Kidney epithelial cell (primary cell): ENCODE measurements at regions not wholly inside any gene's neighbourhood (a gene's known extent, or its start where the extent isn't known, plus 50 kb on each side); places are given as distances from the start of the nearest gene placed in this dataset.
"Not testable (repeated sequence)": the region's sequence is repeated elsewhere in the genome, so short reads cannot be mapped to it uniquely, and the experiment has no call there.

Experiments used
- DNase-seq: peaks from one replicate; pipeline ENCODE4 v3.0.0-alpha.2; 2010; ENCODE audit warnings: low read depth
- H3K27me3 ChIP-seq: 2 replicates; pipeline ENCODE4 v1.6.0; 2011; ENCODE audit warnings: low read length; ENCODE audit not compliant: control insufficient read depth, insufficient read depth
- H3K36me3 ChIP-seq: 2 replicates; pipeline ENCODE4 v1.5.1; 2011; ENCODE audit warnings: low read length; ENCODE audit not compliant: control insufficient read depth, insufficient read depth
- H3K4me3 ChIP-seq: 2 replicates; pipeline ENCODE4 v1.5.1; 2011; ENCODE audit warnings: low read depth, mild to moderate bottlenecking, control low read depth, low read length
- CTCF ChIP-seq: IDR thresholded peaks from 2 replicates; pipeline ENCODE4 v1.5.1; 2011; ENCODE audit warnings: mild to moderate bottlenecking, moderate library complexity, low read length, control low read depth, inconsistent platforms; ENCODE audit not compliant: insufficient read depth, poor library complexity, severe bottlenecking

- no peaks in the 10 kb centered on the region for H3K27me3 ChIP-seq
- no peaks in the 10 kb centered on the region for H3K36me3 ChIP-seq
- H3K4me3 ChIP-seq: no peak overlapping the region
- no peak for TF ChIP-seq CTCF
- DNase-seq: no peak
Observed at GRCh38 chr13:100961186-100961585, 286.6 kb upstream of the TMTC4 start.

DNA sequence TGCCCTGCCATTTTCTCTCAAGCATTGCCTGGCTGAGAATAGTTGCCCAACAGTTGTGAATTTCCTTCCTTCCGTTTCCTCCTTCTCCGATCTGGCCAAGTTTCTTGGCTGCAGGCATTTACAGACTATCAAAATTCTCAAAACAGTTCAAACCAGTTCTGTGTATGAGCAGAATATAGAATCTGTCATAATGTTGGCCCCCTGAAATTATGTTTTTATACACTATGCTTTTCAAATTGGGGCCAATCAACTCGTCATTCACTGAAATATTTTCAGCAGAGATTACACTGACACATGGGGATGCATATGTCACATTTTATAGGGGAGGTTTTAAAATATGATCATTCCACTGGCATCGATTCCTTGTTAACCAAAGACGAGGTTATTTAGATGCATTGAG is 284.2 kb upstream of the TMTC4 start:
- TF ChIP-seq CTCF: no peak

DNA sequence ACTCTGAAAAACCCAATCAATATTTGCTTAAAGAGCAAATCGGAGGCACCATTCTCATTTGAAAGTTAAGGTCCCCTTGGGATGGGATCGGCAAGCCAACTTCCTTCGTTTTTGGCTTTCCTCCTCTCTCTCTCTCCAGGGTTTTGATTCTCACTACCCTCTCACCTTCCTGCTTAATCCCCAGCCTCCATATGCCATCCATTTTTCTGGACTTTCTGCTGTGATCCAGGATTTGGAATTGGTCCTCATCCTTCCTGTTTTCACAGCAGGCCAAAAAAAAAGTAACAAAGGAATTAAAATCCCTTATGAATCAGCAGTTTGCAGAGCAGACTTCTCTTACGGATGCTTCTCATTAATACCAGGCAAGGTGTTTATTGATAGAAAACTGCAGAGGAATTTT is 283.1 kb upstream of the TMTC4 start:
- no peak for DNase-seq
- no peak for TF ChIP-seq CTCF
- Histone ChIP-seq H3K27me3 (no peaks in the 10 kb centered on the region), H3K4me3 (no peak overlapping the region), H3K36me3 (no peaks in the 10 kb centered on the region)

More for the DNA sequence above, 284.2 kb upstream of the TMTC4 start:
- DNase-seq: no peak
- H3K27me3 ChIP-seq: no peaks in the 10 kb centered on the region
- no peaks in the 10 kb centered on the region for H3K36me3 ChIP-seq
- H3K4me3 ChIP-seq: no peak overlapping the region

- TF ChIP-seq CTCF: no peak
- no peaks in the 10 kb centered on the region for H3K36me3 ChIP-seq
- no peak for DNase-seq
- H3K4me3 ChIP-seq: no peak overlapping the region
- H3K27me3 ChIP-seq: no peaks in the 10 kb centered on the region
Observed at GRCh38 chr13:100954430-100955305, 280.1 kb upstream of the TMTC4 start.

GRCh38 chr13:100951016-100951415 is 276.4 kb upstream of the TMTC4 start:
- DNase-seq: no peak
- Histone ChIP-seq H3K27me3 (no peaks in the 10 kb centered on the region), H3K36me3 (no peaks in the 10 kb centered on the region), H3K4me3 (no peak overlapping the region)
- no peak for TF ChIP-seq CTCF

DNA sequence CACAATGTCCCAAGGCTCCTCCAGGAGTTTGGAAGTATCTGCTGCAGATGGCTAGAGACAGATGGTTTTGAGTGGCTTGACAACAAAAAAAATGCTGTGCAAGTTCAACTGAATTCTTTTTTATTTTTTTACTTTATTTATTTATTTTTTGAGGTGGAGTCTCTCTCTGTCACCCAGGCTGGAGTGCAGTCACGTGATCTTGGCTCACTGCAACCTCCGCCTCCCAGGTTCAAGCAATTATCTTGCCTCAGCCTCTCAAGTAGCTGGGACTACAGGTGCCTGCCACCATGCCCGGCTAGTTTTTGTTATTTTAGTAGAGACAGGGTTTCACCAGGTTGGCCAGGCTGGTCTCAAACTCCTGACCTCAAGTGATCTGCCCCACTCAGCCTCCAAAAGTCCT is 274.3 kb upstream of the TMTC4 start:
- not testable (repeated sequence) for H3K27me3 ChIP-seq, H3K36me3 ChIP-seq

More for the DNA sequence above, 274.3 kb upstream of the TMTC4 start:
- not testable (repeated sequence) for DNase-seq, H3K4me3 ChIP-seq
